Glomerular visceral epithelial cell (primary cell): ENCODE measurements at regions not wholly inside any gene's neighbourhood (a gene's known extent, or its start where the extent isn't known, plus 50 kb on each side); places are given as distances from the start of the nearest gene placed in this dataset.
"Not testable (repeated sequence)": the region's sequence is repeated elsewhere in the genome, so short reads cannot be mapped to it uniquely, and the experiment has no call there.

Source experiments
- DNase-seq: peaks from one replicate; pipeline ENCODE4 v3.0.0-alpha.2; 2016; ENCODE audit errors: extremely low spot score

- no peak for DNase-seq
Observed at GRCh38 chr12:63508543-63508942, 159.8 kb downstream of the DPY19L2 start.

- DNase-seq, result no peak
Observed at GRCh38 chr12:63499567-63499966, 168.7 kb downstream of the DPY19L2 start.

GRCh38 chr12:63498239-63498638 lies 170.1 kb downstream of the DPY19L2 start:
- DNase-seq, result no peak

GRCh38 chr12:63496654-63497053 lies 171.6 kb downstream of the DPY19L2 start:
- no peak for DNase-seq

GRCh38 chr12:63495974-63496373 lies 172.3 kb downstream of the DPY19L2 start:
- no peak for DNase-seq

- not testable (repeated sequence) for DNase-seq
Observed at GRCh38 chr12:63493357-63493756, 174.9 kb downstream of the DPY19L2 start.

GRCh38 chr12:63480186-63480585 lies 188.1 kb downstream of the DPY19L2 start:
- DNase-seq, result no peak

GRCh38 chr12:63470161-63470560 lies 198.1 kb downstream of the DPY19L2 start:
- DNase-seq, result no peak

- no peak for DNase-seq
Observed at GRCh38 chr12:63467951-63468350, 200.3 kb downstream of the DPY19L2 start.

GRCh38 chr12:63457857-63458256 lies 210.4 kb downstream of the DPY19L2 start:
- no peak for DNase-seq

GRCh38 chr12:63457428-63457827 lies 210.9 kb downstream of the DPY19L2 start:
- no peak for DNase-seq

- no peak for DNase-seq
Observed at GRCh38 chr12:63450816-63451215, 217.5 kb downstream of the DPY19L2 start.

GRCh38 chr12:63450334-63450733 lies 218.0 kb downstream of the DPY19L2 start:
- no peak for DNase-seq

- DNase-seq, result no peak
Observed at GRCh38 chr12:63445224-63445880, 222.9 kb downstream of the DPY19L2 start.

GRCh38 chr12:63440048-63440447 lies 228.2 kb downstream of the DPY19L2 start:
- DNase-seq, result no peak

- DNase-seq, result not testable (repeated sequence)
Observed at GRCh38 chr12:63434384-63434783, 233.9 kb downstream of the DPY19L2 start.

- not testable (repeated sequence) for DNase-seq
Observed at GRCh38 chr12:63427969-63428368, 240.3 kb downstream of the DPY19L2 start.

- not testable (repeated sequence) for DNase-seq
Observed at GRCh38 chr12:63427029-63427428, 241.3 kb downstream of the DPY19L2 start.

- no peak for DNase-seq
Observed at GRCh38 chr12:63424671-63425070, 243.6 kb downstream of the DPY19L2 start.

GRCh38 chr12:63423839-63424238 lies 244.5 kb downstream of the DPY19L2 start:
- no peak for DNase-seq

- peak; percentile 26 for DNase-seq
Observed at GRCh38 chr12:63420206-63420644, 248.1 kb downstream of the DPY19L2 start.

GRCh38 chr12:63419154-63419553 lies 249.1 kb downstream of the DPY19L2 start:
- DNase-seq, result no peak

- DNase-seq, result no peak
Observed at GRCh38 chr12:63416788-63417187, 251.5 kb downstream of the DPY19L2 start.

GRCh38 chr12:63415357-63415756 lies 252.9 kb downstream of the DPY19L2 start:
- no peak for DNase-seq
